Right lobe of liver (tissue), 4 donors: ENCODE measurements at regions not wholly inside any gene's neighbourhood (a gene's known extent, or its start where the extent isn't known, plus 50 kb on each side); places are given as distances from the start of the nearest gene placed in this dataset.

Experiments
- CTCF ChIP-seq, 4 donors: fragments of 200-600 bp in 3 of 4; fragments of 450-650 bp in 1 of 4; IDR thresholded peaks; one replicate each; pipeline versions ENCODE4 v1.5.1 to v1.8.0; 2016 to 2022; ENCODE audit warnings: antibody characterized with exemption in 4 of 4, mild to moderate bottlenecking in 2 of 4
- POLR2A ChIP-seq: fragments of 450-650 bp; IDR thresholded peaks from one replicate; pipeline ENCODE4 v1.6.1; 2017; ENCODE audit warnings: antibody characterized with exemption, mild to moderate bottlenecking
- donor health status: DM: no; HTN: no; CAD: no.
- donor health status: DM: no; HTN: no; CAD: no.
- donor health status: DM: no; HTN: yes; CAD: no.

GRCh38 chr16:17766012-17766411 lies 295.3 kb upstream of the XYLT1 start:
- TF ChIP-seq CTCF (IDR thresholded peaks at IDR 0.05) (no peak), POLR2A (no peak)
